Astrocyte (in vitro differentiated cells and primary cell): ENCODE measurements at regions not wholly inside any gene's neighbourhood (a gene's known extent, or its start where the extent isn't known, plus 50 kb on each side); places are given as distances from the start of the nearest gene placed in this dataset.

ENCODE experiments used
- DNase-seq: peaks from one replicate; pipeline ENCODE4 v3.0.0-alpha.2; 2010; ENCODE audit warnings: low read depth
- FAIRE-seq: peaks from 2 replicates; lab custom pipeline; 2011; peaks lifted over from hg19 to GRCh38; lab: Jason Lieb, UNC
- H2AFZ ChIP-seq: 2 replicates; pipeline ENCODE4 v1.6.0; 2012; ENCODE audit warnings: low read depth, low read length, inconsistent platforms
- H3K27ac ChIP-seq: 2 replicates; pipeline ENCODE4 v1.5.1; 2011; ENCODE audit warnings: low read depth, low read length, inconsistent platforms
- H3K27me3 ChIP-seq: 2 replicates; pipeline ENCODE4 v1.6.0; 2011; ENCODE audit warnings: low read length, inconsistent platforms; ENCODE audit not compliant: insufficient read depth
- H3K36me3 ChIP-seq: 2 replicates; pipeline ENCODE4 v1.5.1; 2011; ENCODE audit warnings: low read length, inconsistent platforms; ENCODE audit not compliant: insufficient read depth
- H3K4me1 ChIP-seq: 2 replicates; pipeline ENCODE4 v1.5.1; 2011; ENCODE audit warnings: low read length, inconsistent platforms; ENCODE audit not compliant: insufficient read depth
- H3K4me2 ChIP-seq: 2 replicates; pipeline ENCODE4 v1.6.0; 2012; ENCODE audit warnings: low read length, inconsistent platforms
- H3K4me3 ChIP-seq: 2 replicates; pipeline ENCODE4 v1.5.1; 2011; ENCODE audit warnings: low read depth, mild to moderate bottlenecking, low read length, inconsistent platforms; ENCODE audit not compliant: insufficient read depth
- H3K79me2 ChIP-seq: 2 replicates; pipeline ENCODE4 v1.6.0; 2012; ENCODE audit warnings: mild to moderate bottlenecking, low read length, inconsistent platforms; ENCODE audit not compliant: insufficient read depth
- H3K9ac ChIP-seq: 2 replicates; pipeline ENCODE4 v1.6.0; 2012; ENCODE audit warnings: mild to moderate bottlenecking, low read length, inconsistent platforms
- H3K9me3 ChIP-seq: 2 replicates; pipeline ENCODE4 v1.5.1; 2012; ENCODE audit warnings: low read depth, mild to moderate bottlenecking, low read length, inconsistent platforms; ENCODE audit not compliant: insufficient read depth
- H4K20me1 ChIP-seq: 2 replicates; pipeline ENCODE4 v1.6.0; 2012; ENCODE audit warnings: low read length, inconsistent platforms; ENCODE audit not compliant: insufficient read depth
- H3K27ac Mint-ChIP-seq: one replicate; pipeline ENCODE4 v1.8.0; 2021; ENCODE audit warnings: mild to moderate bottlenecking, mixed read lengths; ENCODE audit not compliant: unreplicated experiment
- H3K27me3 Mint-ChIP-seq: one replicate; pipeline ENCODE4 v1.8.0; 2021; ENCODE audit warnings: low read depth, mixed read lengths; ENCODE audit not compliant: unreplicated experiment
- H3K36me3 Mint-ChIP-seq: one replicate; pipeline ENCODE4 v1.8.0; 2021; ENCODE audit warnings: low read depth, mixed read lengths; ENCODE audit not compliant: unreplicated experiment
- H3K4me1 Mint-ChIP-seq: one replicate; pipeline ENCODE4 v1.8.0; 2021; ENCODE audit warnings: low read depth, mixed read lengths; ENCODE audit not compliant: unreplicated experiment
- H3K4me3 Mint-ChIP-seq: one replicate; pipeline ENCODE4 v1.8.0; 2021; ENCODE audit warnings: mild to moderate bottlenecking, moderate library complexity, mixed read lengths; ENCODE audit not compliant: unreplicated experiment
- H3K9me3 Mint-ChIP-seq: one replicate; pipeline ENCODE4 v1.8.0; 2021; ENCODE audit warnings: mild to moderate bottlenecking, mixed read lengths; ENCODE audit not compliant: unreplicated experiment
- EZH2 ChIP-seq: IDR thresholded peaks from 2 replicates; pipeline ENCODE4 v1.6.1; 2012; ENCODE audit warnings: mild to moderate bottlenecking, low read length, inconsistent platforms; ENCODE audit not compliant: insufficient read depth
- TF ChIP-seq, protein P1 (sequence below): IDR thresholded peaks from 2 replicates; pipeline ENCODE4 v1.5.1; 2011; ENCODE audit warnings: low read depth, mild to moderate bottlenecking, inconsistent platforms, low read length, moderate library complexity; ENCODE audit not compliant: insufficient read depth

DNA sequence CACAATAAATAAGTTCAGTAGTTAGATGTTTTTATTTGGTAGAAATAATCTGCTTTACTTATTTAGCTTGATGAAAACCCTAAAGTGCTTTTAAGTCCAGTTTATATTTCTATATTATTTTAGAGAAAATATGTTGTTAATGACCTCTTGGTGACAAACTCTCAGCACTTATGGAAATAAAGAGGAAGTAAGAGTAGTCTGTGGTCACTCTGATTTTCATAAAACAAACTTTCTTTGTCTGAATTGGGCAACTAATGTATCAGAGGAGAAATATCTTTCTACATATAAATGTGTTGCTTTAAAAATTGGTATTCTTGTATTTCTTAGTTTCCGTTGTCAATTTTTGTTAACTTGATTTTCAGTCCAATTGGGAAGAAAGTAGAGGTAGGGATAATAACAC, 878.9 kb upstream of the SEL1L start:
- H3K4me1 ChIP-seq: no peaks in the 10 kb centered on the region
- Mint-ChIP-seq H3K4me1 (no peaks in the 10 kb centered on the region), H3K36me3 (no peaks in the 10 kb centered on the region), H3K27ac (no peak overlapping the region), H3K27me3 (no peaks in the 10 kb centered on the region), H3K4me3 (no peak overlapping the region), H3K9me3 (peaks cover 1% of the 10 kb centered on the region)
- H3K9ac ChIP-seq: no peak overlapping the region
- H3K36me3 ChIP-seq: no peaks in the 10 kb centered on the region
- TF ChIP-seq, protein P1, sequence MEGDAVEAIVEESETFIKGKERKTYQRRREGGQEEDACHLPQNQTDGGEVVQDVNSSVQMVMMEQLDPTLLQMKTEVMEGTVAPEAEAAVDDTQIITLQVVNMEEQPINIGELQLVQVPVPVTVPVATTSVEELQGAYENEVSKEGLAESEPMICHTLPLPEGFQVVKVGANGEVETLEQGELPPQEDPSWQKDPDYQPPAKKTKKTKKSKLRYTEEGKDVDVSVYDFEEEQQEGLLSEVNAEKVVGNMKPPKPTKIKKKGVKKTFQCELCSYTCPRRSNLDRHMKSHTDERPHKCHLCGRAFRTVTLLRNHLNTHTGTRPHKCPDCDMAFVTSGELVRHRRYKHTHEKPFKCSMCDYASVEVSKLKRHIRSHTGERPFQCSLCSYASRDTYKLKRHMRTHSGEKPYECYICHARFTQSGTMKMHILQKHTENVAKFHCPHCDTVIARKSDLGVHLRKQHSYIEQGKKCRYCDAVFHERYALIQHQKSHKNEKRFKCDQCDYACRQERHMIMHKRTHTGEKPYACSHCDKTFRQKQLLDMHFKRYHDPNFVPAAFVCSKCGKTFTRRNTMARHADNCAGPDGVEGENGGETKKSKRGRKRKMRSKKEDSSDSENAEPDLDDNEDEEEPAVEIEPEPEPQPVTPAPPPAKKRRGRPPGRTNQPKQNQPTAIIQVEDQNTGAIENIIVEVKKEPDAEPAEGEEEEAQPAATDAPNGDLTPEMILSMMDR: no peak
- no peak for TF ChIP-seq EZH2
- FAIRE-seq: no peak
- no peaks in the 10 kb centered on the region for H3K27me3 ChIP-seq
- H4K20me1 ChIP-seq: no peaks in the 10 kb centered on the region
- no peaks in the 10 kb centered on the region for H3K79me2 ChIP-seq
- DNase-seq: no peak
- H3K9me3 ChIP-seq: no peaks in the 10 kb centered on the region
- H3K4me2 ChIP-seq: no peak overlapping the region
- H3K4me3 ChIP-seq: no peak overlapping the region
- no peak overlapping the region for H2AFZ ChIP-seq
- no peak overlapping the region for H3K27ac ChIP-seq

DNA sequence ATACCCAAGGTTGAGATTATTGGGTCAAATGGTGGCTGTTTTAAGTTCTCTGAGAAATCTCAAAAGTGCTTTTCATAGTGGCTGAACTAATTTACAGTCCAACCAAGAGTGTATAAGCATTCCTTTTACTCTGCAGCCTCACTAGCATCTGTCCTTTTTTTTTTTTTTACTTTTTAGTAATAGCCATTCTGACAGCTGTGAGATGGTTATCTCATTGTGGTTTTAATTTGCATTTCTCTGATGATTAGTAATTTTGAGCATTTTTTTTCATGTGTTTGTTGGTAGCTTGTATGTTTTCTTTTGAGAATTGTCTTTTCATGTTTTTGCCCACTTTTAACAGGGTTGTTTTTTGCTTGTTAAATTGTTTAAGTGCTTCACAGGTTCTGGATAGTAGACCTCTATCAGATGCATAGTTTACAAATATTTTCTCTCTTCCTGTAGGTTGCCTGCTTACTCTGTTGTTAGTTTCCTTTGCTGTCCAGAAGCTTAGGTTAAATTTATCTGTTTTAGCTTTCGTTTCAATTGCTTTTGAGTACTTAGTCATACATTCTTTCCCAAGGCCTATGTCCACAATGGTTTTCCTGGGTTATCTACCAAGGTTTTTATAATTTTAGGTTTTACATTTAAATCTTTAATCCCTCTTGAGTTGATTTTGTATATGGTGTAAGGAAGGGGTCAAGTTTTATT, 881.3 kb upstream of the SEL1L start:
- Histone ChIP-seq H3K79me2 (no peaks in the 10 kb centered on the region), H3K4me2 (no peak overlapping the region), H4K20me1 (no peaks in the 10 kb centered on the region), H3K27ac (no peak overlapping the region), H3K27me3 (no peaks in the 10 kb centered on the region), H3K36me3 (no peaks in the 10 kb centered on the region), H2AFZ (no peak overlapping the region), H3K9ac (no peak overlapping the region), H3K4me3 (no peak overlapping the region), H3K9me3 (no peaks in the 10 kb centered on the region), H3K4me1 (no peaks in the 10 kb centered on the region)
- H3K9me3 Mint-ChIP-seq: no peaks in the 10 kb centered on the region
- DNase-seq: no peak
- H3K27me3 Mint-ChIP-seq: no peaks in the 10 kb centered on the region
- no peak for FAIRE-seq
- no peak overlapping the region for H3K4me3 Mint-ChIP-seq
- no peaks in the 10 kb centered on the region for H3K36me3 Mint-ChIP-seq
- no peaks in the 10 kb centered on the region for H3K4me1 Mint-ChIP-seq
- TF ChIP-seq EZH2: no peak
- TF ChIP-seq, protein P1: no peak
- H3K27ac Mint-ChIP-seq: no peak overlapping the region

DNA sequence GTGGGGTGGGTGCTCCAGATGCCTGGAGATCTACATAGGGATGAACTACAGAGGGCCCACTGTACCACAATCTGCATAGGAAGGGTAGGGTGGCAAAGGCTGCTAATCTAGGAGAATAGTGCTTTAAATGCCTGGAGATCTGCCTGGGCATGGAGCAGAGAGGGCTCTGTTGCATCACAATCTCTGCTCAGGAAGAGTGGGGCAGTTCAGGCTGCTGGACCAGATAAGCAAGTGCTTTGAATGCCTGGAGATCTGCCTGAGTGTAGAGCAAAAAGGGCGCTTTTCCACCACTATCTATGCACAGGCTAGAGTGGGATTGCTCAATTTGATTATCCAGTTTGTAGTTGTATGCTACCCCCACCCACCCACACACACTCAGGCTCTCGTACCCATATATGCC, 886.3 kb upstream of the SEL1L start:
- Histone ChIP-seq H3K9me3 (no peaks in the 10 kb centered on the region), H3K27ac (no peak overlapping the region), H3K4me3 (no peak overlapping the region), H3K9ac (no peak overlapping the region), H3K4me2 (no peak overlapping the region), H3K36me3 (no peaks in the 10 kb centered on the region), H4K20me1 (no peaks in the 10 kb centered on the region), H2AFZ (no peak overlapping the region), H3K4me1 (no peaks in the 10 kb centered on the region), H3K27me3 (no peaks in the 10 kb centered on the region), H3K79me2 (no peaks in the 10 kb centered on the region)
- DNase-seq (no peak), FAIRE-seq (no peak)
- Mint-ChIP-seq H3K4me3 (no peak overlapping the region), H3K9me3 (peaks cover 3% of the 10 kb centered on the region), H3K36me3 (no peaks in the 10 kb centered on the region), H3K4me1 (no peaks in the 10 kb centered on the region), H3K27me3 (no peaks in the 10 kb centered on the region), H3K27ac (no peak overlapping the region)
- no peak for TF ChIP-seq EZH2
- TF ChIP-seq, protein P1: no peak
